ENCODE measurements at regions not wholly inside any gene's neighbourhood (a gene's known extent, or its start where the extent isn't known, plus 50 kb on each side); places are given as distances from the start of the nearest gene placed in this dataset.

GRCh38 chr3:157752956-157753786 is 250.0 kb upstream of the VEPH1 start:
- ATAC-seq = no peak
- TF ChIP-seq, protein P1, sequence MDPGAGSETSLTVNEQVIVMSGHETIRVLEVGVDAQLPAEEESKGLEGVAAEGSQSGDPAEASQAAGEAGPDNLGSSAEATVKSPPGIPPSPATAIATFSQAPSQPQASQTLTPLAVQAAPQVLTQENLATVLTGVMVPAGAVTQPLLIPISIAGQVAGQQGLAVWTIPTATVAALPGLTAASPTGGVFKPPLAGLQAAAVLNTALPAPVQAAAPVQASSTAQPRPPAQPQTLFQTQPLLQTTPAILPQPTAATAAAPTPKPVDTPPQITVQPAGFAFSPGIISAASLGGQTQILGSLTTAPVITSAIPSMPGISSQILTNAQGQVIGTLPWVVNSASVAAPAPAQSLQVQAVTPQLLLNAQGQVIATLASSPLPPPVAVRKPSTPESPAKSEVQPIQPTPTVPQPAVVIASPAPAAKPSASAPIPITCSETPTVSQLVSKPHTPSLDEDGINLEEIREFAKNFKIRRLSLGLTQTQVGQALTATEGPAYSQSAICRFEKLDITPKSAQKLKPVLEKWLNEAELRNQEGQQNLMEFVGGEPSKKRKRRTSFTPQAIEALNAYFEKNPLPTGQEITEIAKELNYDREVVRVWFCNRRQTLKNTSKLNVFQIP (CRISPR knock-in tag; IDR thresholded peaks at IDR 0.05; ENCODE audit: borderline replicate concordance, low read depth) = no peak
- TF ChIP-seq SNAI2 (CRISPR knock-in tag; IDR thresholded peaks at IDR 0.05) (no peak), ZNF565 (CRISPR knock-in tag; conservative IDR thresholded peaks at IDR 0.05; ENCODE audit: low read depth) (no peak), ESRRG (CRISPR knock-in tag; IDR thresholded peaks at IDR 0.05) (no peak), TOX (CRISPR knock-in tag; IDR thresholded peaks at IDR 0.05; ENCODE audit: borderline replicate concordance) (no peak)
- TF ChIP-seq, protein P2, sequence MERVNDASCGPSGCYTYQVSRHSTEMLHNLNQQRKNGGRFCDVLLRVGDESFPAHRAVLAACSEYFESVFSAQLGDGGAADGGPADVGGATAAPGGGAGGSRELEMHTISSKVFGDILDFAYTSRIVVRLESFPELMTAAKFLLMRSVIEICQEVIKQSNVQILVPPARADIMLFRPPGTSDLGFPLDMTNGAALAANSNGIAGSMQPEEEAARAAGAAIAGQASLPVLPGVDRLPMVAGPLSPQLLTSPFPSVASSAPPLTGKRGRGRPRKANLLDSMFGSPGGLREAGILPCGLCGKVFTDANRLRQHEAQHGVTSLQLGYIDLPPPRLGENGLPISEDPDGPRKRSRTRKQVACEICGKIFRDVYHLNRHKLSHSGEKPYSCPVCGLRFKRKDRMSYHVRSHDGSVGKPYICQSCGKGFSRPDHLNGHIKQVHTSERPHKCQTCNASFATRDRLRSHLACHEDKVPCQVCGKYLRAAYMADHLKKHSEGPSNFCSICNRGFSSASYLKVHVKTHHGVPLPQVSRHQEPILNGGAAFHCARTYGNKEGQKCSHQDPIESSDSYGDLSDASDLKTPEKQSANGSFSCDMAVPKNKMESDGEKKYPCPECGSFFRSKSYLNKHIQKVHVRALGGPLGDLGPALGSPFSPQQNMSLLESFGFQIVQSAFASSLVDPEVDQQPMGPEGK (CRISPR knock-in tag; IDR thresholded peaks at IDR 0.05; ENCODE audit: borderline replicate concordance) = no peak

DNA sequence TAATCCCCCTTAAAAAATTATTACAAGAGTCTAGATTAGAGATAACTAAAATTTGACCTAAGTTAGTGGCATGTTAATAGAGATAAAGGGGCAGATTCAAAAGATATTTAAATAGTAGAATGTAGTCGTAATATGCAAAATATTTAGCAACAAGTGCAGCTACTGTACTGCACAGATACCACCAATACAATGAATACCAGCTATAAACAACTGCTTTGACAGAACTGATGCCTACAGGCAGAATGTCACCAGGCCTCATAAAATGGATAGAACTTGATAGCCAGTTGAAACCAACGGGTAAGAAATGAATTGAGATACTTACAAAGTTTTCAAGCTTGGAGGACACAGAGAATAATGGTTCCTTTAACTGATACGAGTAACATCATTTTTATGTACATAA is 249.3 kb upstream of the VEPH1 start:
- no peak for ATAC-seq
- TF ChIP-seq BACH2 (CRISPR knock-in tag; IDR thresholded peaks at IDR 0.05; ENCODE audit: borderline replicate concordance) = no peak
- TF ChIP-seq SNAI2 (CRISPR knock-in tag; IDR thresholded peaks at IDR 0.05) = no peak
- no peak for TF ChIP-seq TOX (CRISPR knock-in tag; IDR thresholded peaks at IDR 0.05; ENCODE audit: borderline replicate concordance)
- TF ChIP-seq ZNF70 (CRISPR knock-in tag; IDR thresholded peaks at IDR 0.05) = no peak
- no peak for TF ChIP-seq CREB5 (CRISPR knock-in tag; IDR thresholded peaks at IDR 0.05; ENCODE audit: low read depth)
- TF ChIP-seq ZNF8 (CRISPR knock-in tag; IDR thresholded peaks at IDR 0.05) = no peak

DNA sequence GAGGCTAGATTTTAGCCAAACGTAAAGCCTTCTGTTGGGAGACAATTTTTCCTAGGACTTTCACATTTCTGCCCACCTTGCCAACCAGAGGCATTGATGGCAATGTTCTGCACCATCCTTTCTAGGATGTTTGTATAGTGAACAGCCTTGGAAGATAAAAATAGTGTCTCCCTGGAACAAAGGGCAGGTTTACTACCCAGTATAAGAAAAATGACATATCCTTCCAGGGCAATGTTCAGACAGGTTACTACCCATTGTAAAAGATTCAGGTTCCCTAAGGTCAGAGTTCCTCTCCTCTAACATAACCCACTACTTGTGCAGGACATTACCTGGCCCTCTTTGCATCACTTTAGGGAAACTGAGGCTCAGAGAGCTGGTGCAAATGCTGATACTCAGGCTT is 248.2 kb upstream of the VEPH1 start:
- ATAC-seq = no peak

DNA sequence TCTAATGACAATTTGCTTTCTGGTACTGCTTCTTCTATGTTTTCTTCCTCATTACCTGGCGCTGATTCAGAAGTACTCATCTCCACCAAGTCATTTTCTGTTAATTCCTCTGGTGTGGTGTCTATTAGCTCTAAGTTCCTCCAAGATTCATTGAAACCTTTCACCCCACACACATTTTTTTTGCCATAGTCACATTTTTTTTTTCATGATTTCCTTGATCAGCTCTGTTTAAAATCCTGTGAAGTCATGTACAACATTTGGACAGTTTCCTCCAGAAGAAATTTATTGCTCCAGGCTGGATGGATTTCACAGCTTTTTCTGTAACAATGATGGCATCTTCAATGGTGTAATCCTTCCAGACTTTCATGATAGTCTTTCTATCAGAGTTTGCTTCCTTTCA is 243.2 kb upstream of the VEPH1 start:
- TF ChIP-seq ARNTL (CRISPR knock-in tag; IDR thresholded peaks at IDR 0.05; ENCODE audit: borderline replicate concordance, low read depth) (no peak), ZC3H10 (CRISPR knock-in tag; IDR thresholded peaks at IDR 0.05) (no peak), CSDC2 (CRISPR knock-in tag; IDR thresholded peaks at IDR 0.05) (no peak), ESRRG (CRISPR knock-in tag; IDR thresholded peaks at IDR 0.05) (no peak), OSR1 (CRISPR knock-in tag; IDR thresholded peaks at IDR 0.05) (no peak), TSHZ2 (CRISPR knock-in tag; IDR thresholded peaks at IDR 0.05) (no peak), ZNF8 (CRISPR knock-in tag; IDR thresholded peaks at IDR 0.05) (no peak), PPARA (CRISPR knock-in tag; IDR thresholded peaks at IDR 0.05; ENCODE audit: borderline replicate concordance) (no peak), TCF4 (CRISPR knock-in tag; IDR thresholded peaks at IDR 0.05; ENCODE audit: borderline replicate concordance) (no peak), RARB (CRISPR knock-in tag; IDR thresholded peaks at IDR 0.05) (no peak), ZFP3 (CRISPR knock-in tag; IDR thresholded peaks at IDR 0.05) (no peak)
- TF ChIP-seq, protein P3, sequence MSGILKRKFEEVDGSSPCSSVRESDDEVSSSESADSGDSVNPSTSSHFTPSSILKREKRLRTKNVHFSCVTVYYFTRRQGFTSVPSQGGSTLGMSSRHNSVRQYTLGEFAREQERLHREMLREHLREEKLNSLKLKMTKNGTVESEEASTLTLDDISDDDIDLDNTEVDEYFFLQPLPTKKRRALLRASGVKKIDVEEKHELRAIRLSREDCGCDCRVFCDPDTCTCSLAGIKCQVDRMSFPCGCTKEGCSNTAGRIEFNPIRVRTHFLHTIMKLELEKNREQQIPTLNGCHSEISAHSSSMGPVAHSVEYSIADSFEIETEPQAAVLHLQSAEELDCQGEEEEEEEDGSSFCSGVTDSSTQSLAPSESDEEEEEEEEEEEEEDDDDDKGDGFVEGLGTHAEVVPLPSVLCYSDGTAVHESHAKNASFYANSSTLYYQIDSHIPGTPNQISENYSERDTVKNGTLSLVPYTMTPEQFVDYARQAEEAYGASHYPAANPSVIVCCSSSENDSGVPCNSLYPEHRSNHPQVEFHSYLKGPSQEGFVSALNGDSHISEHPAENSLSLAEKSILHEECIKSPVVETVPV (CRISPR knock-in tag; IDR thresholded peaks at IDR 0.05) = no peak
- TF ChIP-seq, protein P1 (CRISPR knock-in tag; IDR thresholded peaks at IDR 0.05; ENCODE audit: borderline replicate concordance, low read depth) = no peak
- ATAC-seq = no peak

More for the DNA sequence above, 248.2 kb upstream of the VEPH1 start:
- TF ChIP-seq ISL1 (CRISPR knock-in tag; IDR thresholded peaks at IDR 0.05) = no peak
